Mammary epithelial cell (primary cell): ENCODE measurements at regions not wholly inside any gene's neighbourhood (a gene's known extent, or its start where the extent isn't known, plus 50 kb on each side); places are given as distances from the start of the nearest gene placed in this dataset.

ENCODE experiments used
- EZH2 ChIP-seq: IDR thresholded peaks from 2 replicates; pipeline ENCODE4 v1.6.1; 2012; ENCODE audit warnings: low read length, inconsistent platforms, borderline replicate concordance
- TF ChIP-seq, protein P1 (sequence below), 2 donors: IDR thresholded peaks in 1 of 2; conservative IDR thresholded peaks in 1 of 2; 2 replicates each; pipeline ENCODE4 v1.5.1; 2011 to 2012; ENCODE audit warnings: inconsistent platforms in 2 of 2, low read length in 2 of 2, mild to moderate bottlenecking in 2 of 2, control low read depth in 1 of 2, low read depth in 1 of 2; ENCODE audit not compliant: insufficient read depth in 1 of 2; ENCODE audit errors: extremely low read depth in 1 of 2

DNA sequence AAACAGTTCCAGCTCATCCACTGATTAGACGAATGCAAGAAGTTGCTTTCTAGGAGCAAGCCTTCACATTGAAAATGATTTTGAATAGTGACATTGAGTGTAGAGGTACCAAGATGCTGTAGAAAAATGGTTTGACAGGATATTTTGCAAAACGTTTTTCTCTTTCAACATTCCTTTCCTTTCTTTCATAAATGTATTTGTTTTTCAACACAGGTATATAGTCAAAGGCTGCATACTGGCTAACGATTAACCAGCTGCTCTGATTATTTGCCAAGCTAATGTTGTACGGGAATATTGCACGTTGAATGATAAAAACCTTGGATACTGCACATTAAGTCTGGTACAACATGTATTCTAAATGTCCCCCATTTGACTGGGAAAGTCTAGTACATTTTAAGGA lies 78.8 kb upstream of the TENT5A start:
- TF ChIP-seq, protein P1, sequence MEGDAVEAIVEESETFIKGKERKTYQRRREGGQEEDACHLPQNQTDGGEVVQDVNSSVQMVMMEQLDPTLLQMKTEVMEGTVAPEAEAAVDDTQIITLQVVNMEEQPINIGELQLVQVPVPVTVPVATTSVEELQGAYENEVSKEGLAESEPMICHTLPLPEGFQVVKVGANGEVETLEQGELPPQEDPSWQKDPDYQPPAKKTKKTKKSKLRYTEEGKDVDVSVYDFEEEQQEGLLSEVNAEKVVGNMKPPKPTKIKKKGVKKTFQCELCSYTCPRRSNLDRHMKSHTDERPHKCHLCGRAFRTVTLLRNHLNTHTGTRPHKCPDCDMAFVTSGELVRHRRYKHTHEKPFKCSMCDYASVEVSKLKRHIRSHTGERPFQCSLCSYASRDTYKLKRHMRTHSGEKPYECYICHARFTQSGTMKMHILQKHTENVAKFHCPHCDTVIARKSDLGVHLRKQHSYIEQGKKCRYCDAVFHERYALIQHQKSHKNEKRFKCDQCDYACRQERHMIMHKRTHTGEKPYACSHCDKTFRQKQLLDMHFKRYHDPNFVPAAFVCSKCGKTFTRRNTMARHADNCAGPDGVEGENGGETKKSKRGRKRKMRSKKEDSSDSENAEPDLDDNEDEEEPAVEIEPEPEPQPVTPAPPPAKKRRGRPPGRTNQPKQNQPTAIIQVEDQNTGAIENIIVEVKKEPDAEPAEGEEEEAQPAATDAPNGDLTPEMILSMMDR (conservative IDR thresholded peaks at IDR 0.05 in 1 of 2, IDR thresholded peaks at IDR 0.05 in 1 of 2; ENCODE audit: extremely low read depth in 1 of 2, insufficient read depth in 1 of 2, low read depth in 1 of 2, low read length in 2 of 2), result no peak
- no peak for TF ChIP-seq EZH2
